Left hindlimb (tissue), 1 donor: ENCODE measurements at regions not wholly inside any gene's neighbourhood (a gene's known extent, or its start where the extent isn't known, plus 50 kb on each side); places are given as distances from the start of the nearest gene placed in this dataset.
"Not testable (repeated sequence)": the region's sequence is repeated elsewhere in the genome, so short reads cannot be mapped to it uniquely, and the experiment has no call there.

Experiments
- DNase-seq: peaks from one replicate; pipeline ENCODE4 v3.0.0-alpha.2; 2018

DNA sequence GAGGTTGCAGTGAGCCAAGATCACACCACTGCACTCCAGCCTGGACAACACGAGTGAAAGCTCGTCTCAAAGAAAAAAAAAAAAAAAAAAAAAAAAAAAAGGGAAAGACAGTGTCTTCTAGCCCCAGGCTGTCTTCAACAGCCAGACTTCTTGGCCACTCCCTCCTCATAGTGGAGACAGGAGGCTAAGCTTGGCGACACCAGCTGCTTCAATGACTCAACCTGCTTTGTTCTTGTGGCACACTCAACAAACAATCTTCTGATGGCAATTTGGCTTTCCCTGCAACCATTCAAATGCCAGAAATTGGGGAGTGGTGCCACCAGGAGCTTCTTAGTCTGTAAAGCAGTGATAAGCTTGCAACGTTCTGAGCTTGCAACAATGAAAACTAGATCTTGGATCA is 290.4 kb upstream of the DYNLRB2 start:
- no peak for DNase-seq

- DNase-seq: not testable (repeated sequence)
Observed at GRCh38 chr16:80243303-80243702, 297.5 kb upstream of the DYNLRB2 start.

DNA sequence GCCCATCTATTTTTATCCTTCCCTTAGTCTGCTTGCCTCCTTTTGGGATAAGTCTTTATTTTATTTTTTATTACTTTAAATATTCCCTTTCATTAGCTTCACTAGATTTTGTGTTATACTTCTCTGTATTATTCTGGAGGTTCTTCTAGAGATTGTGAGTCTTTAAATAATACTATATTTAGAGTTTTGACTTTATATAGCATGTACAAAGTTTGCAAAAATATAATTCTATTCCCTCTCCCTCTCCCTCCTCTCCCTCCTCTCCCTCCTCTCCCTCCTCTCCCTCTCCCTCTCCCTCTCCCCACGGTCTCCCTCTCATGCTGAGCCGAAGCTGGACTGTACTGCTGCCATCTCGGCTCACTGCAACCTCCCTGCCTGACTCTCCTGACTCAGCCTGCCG is 298.5 kb upstream of the DYNLRB2 start:
- not testable (repeated sequence) for DNase-seq

DNA sequence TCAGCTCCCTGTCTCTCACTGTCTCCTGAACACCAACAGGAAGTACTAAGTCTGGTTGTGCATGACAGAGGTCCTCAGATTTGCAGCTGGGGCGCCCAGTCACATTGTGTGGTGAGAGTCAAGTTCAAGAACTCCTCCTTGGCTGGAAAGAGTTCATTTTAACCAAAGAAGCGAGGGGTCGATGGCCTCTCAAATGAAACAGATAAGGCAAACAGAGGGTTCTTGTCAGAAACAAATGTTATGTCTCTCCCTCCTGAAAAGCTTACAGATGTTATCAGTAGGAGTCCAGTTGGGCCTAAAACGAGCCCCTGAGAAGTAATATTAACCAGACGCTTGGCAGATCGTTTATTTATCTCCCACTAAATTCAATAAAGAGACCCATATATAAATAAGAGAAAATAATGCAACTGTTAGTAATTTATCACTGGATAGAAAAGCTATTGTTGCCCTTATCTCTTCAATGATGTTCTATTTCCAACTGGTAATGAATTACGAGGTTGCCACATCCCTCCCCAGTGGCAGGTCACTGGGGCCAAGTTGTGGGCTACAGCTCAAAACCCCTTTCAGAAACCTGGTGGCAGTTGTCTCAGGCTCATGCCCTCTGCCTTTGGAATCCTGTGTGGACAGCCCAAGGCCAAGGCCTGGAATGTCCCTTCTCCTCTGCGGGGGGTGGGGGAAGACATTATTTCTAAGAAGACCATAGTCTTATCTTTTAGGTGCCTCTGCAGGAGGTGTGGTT is 307.5 kb upstream of the DYNLRB2 start:
- DNase-seq: no peak

DNA sequence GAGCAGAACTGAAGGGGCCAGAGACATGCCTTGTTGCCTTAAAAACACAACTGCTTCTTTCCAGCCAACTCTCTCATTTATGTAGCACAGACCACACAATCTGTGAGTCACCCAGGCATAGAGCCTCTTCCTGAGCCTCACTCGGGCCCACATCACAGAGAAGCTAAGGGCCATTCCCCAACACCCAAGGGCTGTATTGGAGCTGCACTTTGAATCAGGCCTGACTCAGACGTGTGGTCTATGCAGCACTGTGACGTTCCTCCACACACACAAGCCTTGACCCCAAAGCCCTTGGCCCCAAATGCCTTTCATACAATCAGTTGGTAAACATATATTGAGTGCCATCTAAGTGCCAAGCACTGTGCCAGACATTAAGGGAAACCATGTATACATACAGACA is 308.9 kb upstream of the DYNLRB2 start:
- no peak for DNase-seq

DNA sequence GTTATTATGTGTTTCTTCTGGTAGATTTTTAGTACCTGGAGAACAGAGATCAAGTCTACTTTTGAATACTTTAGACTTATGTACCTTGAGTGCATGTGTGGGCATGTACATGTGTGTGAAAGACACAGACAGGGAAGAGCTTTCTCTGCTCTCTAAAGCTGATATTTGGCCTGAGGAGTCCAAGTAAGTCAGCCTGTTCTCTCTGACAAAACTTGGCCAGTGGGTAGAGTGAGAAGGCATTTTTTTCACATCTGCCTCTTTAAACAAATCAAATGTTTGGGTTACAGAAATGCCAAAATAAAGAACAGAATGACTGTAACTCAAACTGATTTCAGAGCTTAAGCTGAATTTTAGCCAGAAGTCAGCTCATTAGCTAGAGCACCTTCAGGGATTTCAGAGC is 309.7 kb upstream of the DYNLRB2 start:
- no peak for DNase-seq

- DNase-seq: no peak
Observed at GRCh38 chr16:80230328-80231120, 310.3 kb upstream of the DYNLRB2 start.

GRCh38 chr16:80226499-80226898 is 314.3 kb upstream of the DYNLRB2 start:
- DNase-seq: no peak

DNA sequence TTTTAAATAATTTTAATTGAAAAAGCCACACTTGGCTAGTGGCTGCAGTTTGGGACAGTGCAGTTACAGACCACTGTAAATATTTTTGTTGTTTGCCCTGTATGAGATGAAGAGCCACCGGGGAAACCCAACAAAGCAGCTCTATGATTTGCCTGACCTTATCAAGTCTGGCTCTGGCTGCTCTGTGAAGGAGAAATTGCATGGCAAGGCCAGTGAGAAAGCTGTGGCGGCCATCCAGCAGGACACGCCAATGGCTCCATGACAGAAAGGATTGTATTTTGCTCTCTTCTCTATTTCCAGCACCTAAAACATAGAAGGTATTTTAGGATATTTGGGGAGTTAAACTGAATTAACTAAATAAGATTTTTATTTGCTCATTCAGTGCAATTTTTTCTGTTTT is 330.0 kb upstream of the DYNLRB2 start:
- no peak for DNase-seq

- DNase-seq: no peak
Observed at GRCh38 chr16:80208743-80209142, 332.1 kb upstream of the DYNLRB2 start.

- no peak for DNase-seq
Observed at GRCh38 chr16:80208015-80208414, 332.8 kb upstream of the DYNLRB2 start.

- DNase-seq: no peak
Observed at GRCh38 chr16:80203821-80204220, 337.0 kb upstream of the DYNLRB2 start.

DNA sequence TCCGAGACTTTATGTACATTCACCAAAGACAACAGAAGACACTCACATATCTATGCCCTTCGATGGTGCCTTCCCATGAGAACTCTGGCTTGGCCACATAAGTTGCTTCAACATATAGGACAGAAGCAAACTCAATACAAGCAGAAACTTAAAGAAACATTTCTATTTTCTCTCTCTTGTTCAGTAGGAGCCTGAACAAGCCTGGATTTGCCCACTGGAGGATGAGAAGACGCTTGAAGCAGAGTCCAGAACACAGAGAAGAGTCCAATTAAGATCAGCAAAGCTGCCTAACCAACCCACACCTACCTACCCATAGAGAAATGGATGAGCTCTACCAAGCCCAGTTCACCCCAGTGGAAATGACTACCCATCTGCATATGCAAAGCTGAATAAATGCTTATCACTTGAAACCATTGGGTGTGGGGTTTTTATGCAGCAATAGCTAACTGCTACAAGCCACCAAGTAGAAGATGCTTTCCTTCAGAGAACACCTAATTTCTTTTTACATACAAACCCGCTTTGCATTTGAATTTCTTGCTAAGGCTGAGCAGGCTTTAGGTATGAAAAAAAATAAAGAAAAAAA is 337.9 kb upstream of the DYNLRB2 start:
- no peak for DNase-seq

- DNase-seq: no peak
Observed at GRCh38 chr16:80200079-80200478, 340.7 kb upstream of the DYNLRB2 start.

DNA sequence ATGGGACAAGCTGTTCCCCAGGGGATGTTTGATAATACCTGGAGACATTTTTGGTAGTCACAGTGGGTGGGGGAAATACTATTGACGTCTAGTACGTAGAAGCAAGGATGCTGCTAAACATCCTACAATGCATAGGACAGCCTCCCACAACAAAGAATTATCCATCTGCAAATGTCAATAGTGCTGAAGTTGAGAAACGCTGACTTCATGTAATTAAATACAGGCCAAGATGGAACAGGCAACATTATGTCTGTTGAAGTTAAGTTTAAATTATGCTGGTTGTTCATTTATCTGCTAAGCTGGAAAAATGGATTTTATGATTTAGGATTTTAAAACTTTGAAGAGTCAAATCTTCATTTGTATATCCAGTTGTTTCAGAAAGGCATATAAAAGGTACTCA is 341.2 kb upstream of the DYNLRB2 start:
- DNase-seq: no peak

- no peak for DNase-seq
Observed at GRCh38 chr16:80198311-80199299, 342.2 kb upstream of the DYNLRB2 start.

- peak; percentile 43 for DNase-seq
Observed at GRCh38 chr16:80197741-80198201, 343.0 kb upstream of the DYNLRB2 start.

DNA sequence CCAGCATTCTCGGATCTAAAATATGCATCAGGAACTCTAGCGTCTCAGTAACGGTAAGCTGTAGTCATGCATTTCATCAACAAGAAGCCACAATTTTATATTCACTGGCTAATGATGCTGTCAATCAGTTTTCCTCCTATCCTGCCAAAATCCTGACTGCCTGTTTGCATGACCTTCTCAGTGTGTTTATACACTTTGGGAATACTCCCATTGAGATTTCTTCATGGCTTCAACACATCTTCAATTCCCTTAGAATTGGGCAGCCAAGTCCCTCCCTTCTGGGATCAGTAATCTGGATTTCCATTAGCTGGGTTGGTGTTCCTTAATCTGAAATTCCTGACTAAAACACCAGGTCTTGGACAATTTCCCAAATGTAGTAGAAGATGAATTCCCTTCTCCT is 348.9 kb upstream of the DYNLRB2 start:
- DNase-seq: no peak

DNA sequence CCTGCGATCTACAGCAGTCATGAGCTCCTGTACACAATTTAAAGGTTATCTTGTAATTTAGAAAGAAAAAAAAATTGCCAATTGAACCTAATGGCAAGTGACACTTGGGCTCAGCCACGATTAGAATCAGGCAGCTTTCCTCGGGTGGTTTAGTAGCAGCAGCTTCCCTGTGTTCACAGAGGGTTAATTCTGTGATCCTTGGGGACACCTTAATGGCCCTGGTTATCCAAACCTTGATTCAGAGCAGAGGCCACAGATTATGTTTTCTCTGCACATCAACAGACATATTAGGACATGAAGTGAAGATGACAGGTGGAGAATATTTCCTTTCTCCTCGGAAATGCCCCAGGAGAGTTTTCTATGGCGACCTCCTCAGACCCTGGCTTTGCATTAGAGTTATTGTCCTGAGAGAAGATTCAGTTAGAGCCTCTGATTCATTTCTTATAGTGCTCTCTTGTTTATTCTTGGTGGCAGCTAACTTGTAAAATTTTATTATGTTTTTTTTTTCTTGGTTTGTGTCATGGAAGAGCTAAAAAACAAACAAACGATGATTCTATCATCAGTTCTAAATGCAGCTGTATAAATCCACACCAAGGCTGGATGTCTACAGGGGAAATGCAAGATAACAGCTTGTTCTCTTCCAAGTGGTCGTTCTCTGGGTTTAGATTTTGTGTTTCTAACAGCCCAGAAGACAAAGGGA is 351.2 kb upstream of the DYNLRB2 start:
- no peak for DNase-seq

DNA sequence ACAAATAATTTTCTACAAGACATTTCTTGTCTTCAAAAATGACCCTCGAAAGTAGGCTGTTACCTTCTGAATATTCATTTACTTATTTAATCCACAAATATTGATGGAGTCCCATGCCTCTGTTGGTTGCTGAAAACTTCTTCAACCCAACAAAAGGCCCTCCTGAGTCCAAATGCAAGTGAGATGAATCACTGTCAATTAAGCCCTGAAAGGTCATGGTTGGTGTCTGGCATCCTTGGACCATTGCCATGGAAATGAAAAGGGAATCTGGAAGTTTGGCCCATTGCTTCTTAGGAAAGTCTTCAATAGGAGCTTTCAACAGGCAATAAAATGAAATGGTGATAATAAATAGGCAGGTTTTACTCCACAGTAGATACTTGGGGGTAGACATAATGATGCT is 364.7 kb upstream of the DYNLRB2 start:
- DNase-seq: no peak

DNA sequence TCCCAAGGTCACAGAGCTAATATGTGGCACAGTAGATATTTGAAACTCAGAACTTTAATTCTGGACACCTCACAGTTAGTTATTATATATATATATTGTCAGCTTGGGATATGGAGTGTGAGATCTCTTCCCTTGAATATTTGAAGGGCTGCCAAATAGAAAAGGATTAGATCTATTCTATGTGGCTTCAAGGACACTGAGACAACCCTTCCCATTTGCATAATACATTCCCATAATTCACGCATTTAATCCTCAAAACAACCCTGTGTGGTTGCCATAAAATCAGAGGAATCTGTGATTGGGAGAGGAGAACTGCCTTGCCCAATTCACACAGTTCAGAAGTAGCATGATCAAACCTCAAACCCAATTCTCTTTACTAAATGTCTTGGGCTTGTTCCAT is 365.8 kb upstream of the DYNLRB2 start:
- no peak for DNase-seq

DNA sequence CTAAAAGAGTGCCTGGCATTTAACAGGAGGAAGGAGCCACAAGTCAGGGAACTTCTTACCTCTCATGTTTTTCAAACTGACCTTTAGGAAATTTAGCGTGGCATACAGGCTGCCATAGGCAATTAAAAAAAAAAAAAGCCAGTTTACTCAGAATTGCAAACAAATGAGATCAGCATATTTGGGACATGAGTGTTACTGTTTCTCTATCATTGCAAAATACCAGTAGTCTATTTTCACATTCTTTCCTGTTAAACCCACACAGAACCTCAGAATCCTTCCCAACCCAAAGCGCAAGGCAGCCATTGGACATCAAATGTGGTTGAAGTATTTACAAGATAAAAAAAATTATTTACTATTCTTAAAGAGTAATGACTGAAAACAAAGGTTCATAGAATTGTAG is 366.4 kb upstream of the DYNLRB2 start:
- no peak for DNase-seq
